Panc1 (cell line): ENCODE measurements at regions not wholly inside any gene's neighbourhood (a gene's known extent, or its start where the extent isn't known, plus 50 kb on each side); places are given as distances from the start of the nearest gene placed in this dataset.
"Not testable (repeated sequence)": the region's sequence is repeated elsewhere in the genome, so short reads cannot be mapped to it uniquely, and the experiment has no call there.

Source experiments
- ATAC-seq: fragments of 200-7000 bp; cut with Tn5 transposase; 2 replicates; pipeline ENCODE4 v1.9.1; 2020; ENCODE audit warnings: mild to moderate bottlenecking, moderate library complexity
- BruUV-seq: library from RNA; stranded (reverse); fragments of 400-500 nt; replicated peaks from 2 replicates; lab custom pipeline; 2021; lab: Mats Ljungman, UMichigan
- CTCF ChIA-PET: fragments of 300-600 bp; sonication (Branson Sonifier 250); formaldehyde crosslinking; loops from one replicate; lab custom pipeline; 2022; ENCODE audit warnings: antibody characterized with exemption; lab: Charles Lee
- POLR2A ChIA-PET: fragments of 300-600 bp; sonication (Branson Sonifier 250); formaldehyde crosslinking; loops from one replicate; lab custom pipeline; 2022; ENCODE audit warnings: antibody characterized with exemption; lab: Charles Lee
- DNase-seq: peaks from one replicate; pipeline ENCODE4 v3.0.0-alpha.2; 2010; ENCODE audit warnings: low read depth, low spot score
- H3K27ac ChIP-seq: 2 replicates; pipeline ENCODE4 v1.5.1; 2011; ENCODE audit warnings: mild to moderate bottlenecking, low read length, inconsistent platforms
- H3K27me3 ChIP-seq: fragments of 200-500 bp; sonication (Bioruptor generic); 2 replicates; pipeline ENCODE4 v1.6.0; 2014; ENCODE audit warnings: low read length, inconsistent platforms; ENCODE audit not compliant: control insufficient read depth, insufficient read depth
- H3K36me3 ChIP-seq: fragments of 200-500 bp; sonication (Bioruptor generic); 2 replicates; pipeline ENCODE4 v1.5.1; 2014; ENCODE audit warnings: inconsistent platforms, mild to moderate bottlenecking, low read length, moderate library complexity; ENCODE audit not compliant: control insufficient read depth, insufficient read depth
- H3K4me1 ChIP-seq: 2 replicates; pipeline ENCODE4 v1.5.1; 2011; ENCODE audit warnings: inconsistent platforms, mild to moderate bottlenecking, low read length, moderate library complexity; ENCODE audit not compliant: control insufficient read depth, insufficient read depth
- H3K4me3 ChIP-seq, 2 experiments: 2 replicates each; pipeline ENCODE4 v1.5.1; 2011 to 2012; ENCODE audit warnings: low read depth in 2 of 2, low read length in 2 of 2, mild to moderate bottlenecking in 2 of 2, inconsistent platforms in 1 of 2, moderate library complexity in 1 of 2
- H3K9me3 ChIP-seq: fragments of 200-500 bp; sonication (Bioruptor generic); 2 replicates; pipeline ENCODE4 v1.5.1; 2014; ENCODE audit warnings: low read depth, mild to moderate bottlenecking, inconsistent platforms, low read length, moderate library complexity; ENCODE audit not compliant: control insufficient read depth, insufficient read depth
- CTCF ChIP-seq: fragments of 450-650 bp; IDR thresholded peaks from 2 replicates; pipeline ENCODE4 v1.5.1; 2017; ENCODE audit warnings: mild to moderate bottlenecking
- POLR2AphosphoS5 ChIP-seq: IDR thresholded peaks from 2 replicates; pipeline ENCODE4 v1.6.1; 2012; ENCODE audit warnings: mild to moderate bottlenecking, low read depth, low read length, moderate library complexity
- SIN3A ChIP-seq: IDR thresholded peaks from 2 replicates; pipeline ENCODE4 v1.6.1; 2012; ENCODE audit warnings: low read depth, mild to moderate bottlenecking, low read length, moderate library complexity, borderline replicate concordance; ENCODE audit not compliant: insufficient read depth
- TCF7L2 ChIP-seq: IDR thresholded peaks from 2 replicates; pipeline ENCODE4 v1.6.1; 2011; ENCODE audit warnings: mild to moderate bottlenecking, low read depth, low read length, inconsistent platforms
- in situ Hi-C: cut with HindIII; loops from 2 replicates; pipeline ENCODE4 v1.10.0; 2016; ENCODE audit warnings: low sequenced_read_pairs, low pct_unique_long_range_greater_than_20kb
- intact Hi-C: fragments of 100-400 bp; cut with micrococcal nuclease; formaldehyde crosslinking; loops from one replicate; pipeline ENCODE4 v1.10.0; 2022; ENCODE audit not compliant: unreplicated experiment
- TF ChIP-seq, protein P1 (sequence below), 2 experiments: IDR thresholded peaks; 2 replicates each; pipeline ENCODE4 v1.6.1; 2011 to 2012; ENCODE audit warnings: low read depth in 2 of 2, control low read depth in 1 of 2, low read length in 1 of 2, mild to moderate bottlenecking in 1 of 2, moderate library complexity in 1 of 2; ENCODE audit not compliant: insufficient read depth in 1 of 2

DNA sequence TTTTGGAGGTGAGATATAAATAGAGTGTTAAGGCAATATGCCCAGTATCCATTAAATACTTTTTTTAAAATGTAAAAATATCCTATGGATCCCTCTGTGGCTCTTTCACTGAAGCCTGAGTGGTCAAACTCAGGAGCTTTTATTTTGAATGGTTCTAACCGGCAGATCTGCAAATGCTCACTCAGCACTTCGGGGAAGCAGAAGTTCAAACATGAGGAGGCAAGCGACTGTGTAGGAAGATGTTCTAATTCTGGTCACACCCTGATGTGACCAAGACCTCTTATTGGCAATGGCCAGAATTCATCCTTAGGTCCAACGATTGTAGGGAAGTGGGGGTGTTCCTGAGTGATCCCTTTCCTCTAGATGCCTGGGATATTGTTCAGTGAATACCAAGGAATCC, 168.8 kb downstream of the CDCA7 start:
- no peak for TF ChIP-seq CTCF
- no peak for TF ChIP-seq POLR2AphosphoS5
- TF ChIP-seq, protein P1, sequence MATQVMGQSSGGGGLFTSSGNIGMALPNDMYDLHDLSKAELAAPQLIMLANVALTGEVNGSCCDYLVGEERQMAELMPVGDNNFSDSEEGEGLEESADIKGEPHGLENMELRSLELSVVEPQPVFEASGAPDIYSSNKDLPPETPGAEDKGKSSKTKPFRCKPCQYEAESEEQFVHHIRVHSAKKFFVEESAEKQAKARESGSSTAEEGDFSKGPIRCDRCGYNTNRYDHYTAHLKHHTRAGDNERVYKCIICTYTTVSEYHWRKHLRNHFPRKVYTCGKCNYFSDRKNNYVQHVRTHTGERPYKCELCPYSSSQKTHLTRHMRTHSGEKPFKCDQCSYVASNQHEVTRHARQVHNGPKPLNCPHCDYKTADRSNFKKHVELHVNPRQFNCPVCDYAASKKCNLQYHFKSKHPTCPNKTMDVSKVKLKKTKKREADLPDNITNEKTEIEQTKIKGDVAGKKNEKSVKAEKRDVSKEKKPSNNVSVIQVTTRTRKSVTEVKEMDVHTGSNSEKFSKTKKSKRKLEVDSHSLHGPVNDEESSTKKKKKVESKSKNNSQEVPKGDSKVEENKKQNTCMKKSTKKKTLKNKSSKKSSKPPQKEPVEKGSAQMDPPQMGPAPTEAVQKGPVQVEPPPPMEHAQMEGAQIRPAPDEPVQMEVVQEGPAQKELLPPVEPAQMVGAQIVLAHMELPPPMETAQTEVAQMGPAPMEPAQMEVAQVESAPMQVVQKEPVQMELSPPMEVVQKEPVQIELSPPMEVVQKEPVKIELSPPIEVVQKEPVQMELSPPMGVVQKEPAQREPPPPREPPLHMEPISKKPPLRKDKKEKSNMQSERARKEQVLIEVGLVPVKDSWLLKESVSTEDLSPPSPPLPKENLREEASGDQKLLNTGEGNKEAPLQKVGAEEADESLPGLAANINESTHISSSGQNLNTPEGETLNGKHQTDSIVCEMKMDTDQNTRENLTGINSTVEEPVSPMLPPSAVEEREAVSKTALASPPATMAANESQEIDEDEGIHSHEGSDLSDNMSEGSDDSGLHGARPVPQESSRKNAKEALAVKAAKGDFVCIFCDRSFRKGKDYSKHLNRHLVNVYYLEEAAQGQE (IDR thresholded peaks at IDR 0.05; ENCODE audit: insufficient read depth in 1 of 2, low read depth in 2 of 2, low read length in 1 of 2): no peak
- no peak for TF ChIP-seq SIN3A
- TF ChIP-seq TCF7L2: no peak
- Histone ChIP-seq H3K4me3 (no peak overlapping the region), H3K27ac (no peak overlapping the region), H3K4me1 (no peaks in the 10 kb centered on the region), H3K27me3 (no peaks in the 10 kb centered on the region), H3K9me3 (no peaks in the 10 kb centered on the region), H3K36me3 (no peaks in the 10 kb centered on the region)
- BruUV-seq: no TSS peak
- ChIA-PET POLR2A (no interaction called here), CTCF (no interaction called here)
- ATAC-seq (no peak), DNase-seq (no peak)
- in situ Hi-C loops (no loop called here), intact Hi-C loops (no loop called here)

GRCh38 chr2:173524256-173524955, 169.7 kb downstream of the CDCA7 start:
- no peak for TF ChIP-seq POLR2AphosphoS5
- no peak for TF ChIP-seq CTCF
- TF ChIP-seq, protein P1 (IDR thresholded peaks at IDR 0.05; ENCODE audit: insufficient read depth in 1 of 2, low read depth in 2 of 2, low read length in 1 of 2): no peak
- no peak for TF ChIP-seq TCF7L2
- no peak for TF ChIP-seq SIN3A
- ChIA-PET POLR2A (no interaction called here), CTCF (no interaction called here)
- BruUV-seq: no TSS peak
- Histone ChIP-seq H3K4me1 (no peaks in the 10 kb centered on the region), H3K27me3 (no peaks in the 10 kb centered on the region), H3K9me3 (no peaks in the 10 kb centered on the region), H3K36me3 (no peaks in the 10 kb centered on the region), H3K4me3 (no peak overlapping the region), H3K27ac (no peak overlapping the region)
- in situ Hi-C loops (no loop called here), intact Hi-C loops (no loop called here)
- no peak for DNase-seq
- ATAC-seq: no peak

- H3K27me3 ChIP-seq, CTCF ChIA-PET, H3K9me3 ChIP-seq, in situ Hi-C loops, H3K36me3 ChIP-seq, H3K4me1 ChIP-seq, DNase-seq, ATAC-seq, POLR2A ChIA-PET, intact Hi-C loops, H3K27ac ChIP-seq, BruUV-seq: not testable (repeated sequence)
- H3K4me3 ChIP-seq: peak overlapping the region in 1 of 2 experiments; percentile 24; a peak in 2 of 4 replicates
Observed at GRCh38 chr2:173532732-173533531, 178.3 kb downstream of the CDCA7 start.
